NCI-H1694 (cell line): ENCODE measurements at regions not wholly inside any gene's neighbourhood (a gene's known extent, or its start where the extent isn't known, plus 50 kb on each side); places are given as distances from the start of the nearest gene placed in this dataset.

ENCODE experiments used
- DNase-seq: peaks from one replicate; lab custom pipeline; 2025; lab: John Stamatoyannopoulos, UW

DNA sequence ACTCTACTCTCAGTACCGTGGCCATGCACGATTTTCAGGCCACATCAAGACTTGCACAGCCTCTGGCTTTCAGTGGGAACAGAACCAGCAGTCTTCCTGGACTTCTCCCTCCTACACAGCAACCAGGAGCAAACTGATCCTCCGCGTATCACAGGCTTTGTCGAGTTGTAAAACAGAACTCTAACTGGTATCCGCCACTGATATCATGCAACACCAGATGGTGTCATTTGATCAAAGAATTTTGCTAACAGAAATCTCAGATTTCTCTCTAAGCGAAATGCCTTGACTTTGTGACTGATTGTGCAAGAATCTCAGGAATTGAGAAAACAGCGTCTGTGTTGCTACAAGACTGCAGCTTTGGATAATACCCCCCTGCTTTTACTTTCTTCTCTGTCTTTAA, 85.7 kb downstream of the COPS8 start:
- no peak for DNase-seq

DNA sequence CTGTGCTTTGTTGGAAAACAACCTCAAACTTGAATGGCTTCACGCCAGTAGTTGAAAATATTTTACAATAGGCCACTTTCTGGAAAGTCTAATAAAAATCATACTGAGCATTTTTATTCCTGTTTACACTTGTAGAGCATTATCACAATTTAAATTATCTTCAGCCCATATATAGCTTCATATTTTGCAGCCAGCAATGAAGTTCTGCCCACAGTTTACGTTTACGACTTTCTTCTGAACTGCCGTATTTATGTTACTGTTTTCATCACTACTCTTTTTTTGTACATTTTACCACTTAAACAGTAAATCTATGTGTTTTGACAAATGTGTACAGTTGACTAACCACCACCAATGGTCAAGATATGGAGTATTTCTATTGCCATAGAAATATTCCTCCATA, 86.2 kb downstream of the COPS8 start:
- DNase-seq = no peak

DNA sequence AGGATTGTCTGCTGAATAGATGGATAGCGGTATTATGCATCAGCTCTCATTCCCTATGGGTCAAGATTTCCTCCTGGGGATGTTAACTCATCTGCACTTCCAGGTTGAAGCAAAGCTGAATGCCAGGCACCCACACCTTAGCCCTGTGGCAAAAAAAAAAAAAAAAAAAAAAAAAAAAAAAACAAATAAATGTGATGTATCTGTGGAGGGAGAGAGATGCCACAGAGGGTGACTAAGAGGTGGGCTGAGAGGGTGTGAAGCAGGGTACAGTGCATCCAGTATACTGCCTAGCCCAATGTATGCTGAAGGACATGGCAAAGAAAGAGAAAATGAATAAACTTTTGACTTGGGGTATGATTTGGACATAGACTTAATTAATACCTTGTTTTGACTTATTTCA, 91.4 kb downstream of the COPS8 start:
- DNase-seq = no peak

DNA sequence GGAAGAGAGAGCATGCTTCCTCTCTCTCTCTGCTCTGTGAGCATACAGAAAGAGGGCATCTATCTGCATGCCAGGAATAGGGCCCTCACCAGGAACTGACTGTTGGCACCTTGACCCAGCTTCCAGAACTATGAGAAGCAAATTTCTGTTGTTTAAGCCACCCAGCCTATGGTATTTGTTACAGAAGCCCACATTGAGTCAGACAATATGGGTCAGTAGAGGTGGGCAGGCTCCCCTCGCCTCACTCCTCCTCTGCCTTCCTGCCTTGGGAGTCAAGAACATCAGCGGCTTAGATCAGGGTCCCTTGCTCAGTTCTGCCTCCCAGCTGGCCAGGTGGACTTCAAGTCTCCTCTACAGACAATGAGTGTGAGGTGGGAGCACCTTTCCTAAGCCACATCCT, 92.3 kb downstream of the COPS8 start:
- DNase-seq = no peak

DNA sequence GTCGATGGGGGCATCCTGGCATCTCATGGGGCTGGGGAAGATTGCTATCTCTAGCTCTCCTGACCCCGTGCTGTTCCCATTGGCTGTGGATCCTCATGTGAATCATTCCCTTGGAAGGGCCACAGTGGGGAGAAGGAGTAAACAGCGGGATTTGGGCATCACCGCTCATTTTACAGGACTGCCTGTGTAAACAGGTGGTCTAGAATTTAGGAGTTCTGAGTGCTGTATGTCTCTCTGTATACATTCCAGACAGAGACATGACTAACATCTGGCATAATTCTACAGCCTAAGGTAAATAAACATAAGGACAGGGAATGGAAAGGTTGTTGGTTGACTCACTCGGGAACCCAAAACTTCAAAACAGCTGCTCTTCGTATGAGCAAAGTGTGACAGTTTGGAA, 92.7 kb downstream of the COPS8 start:
- no peak for DNase-seq

DNA sequence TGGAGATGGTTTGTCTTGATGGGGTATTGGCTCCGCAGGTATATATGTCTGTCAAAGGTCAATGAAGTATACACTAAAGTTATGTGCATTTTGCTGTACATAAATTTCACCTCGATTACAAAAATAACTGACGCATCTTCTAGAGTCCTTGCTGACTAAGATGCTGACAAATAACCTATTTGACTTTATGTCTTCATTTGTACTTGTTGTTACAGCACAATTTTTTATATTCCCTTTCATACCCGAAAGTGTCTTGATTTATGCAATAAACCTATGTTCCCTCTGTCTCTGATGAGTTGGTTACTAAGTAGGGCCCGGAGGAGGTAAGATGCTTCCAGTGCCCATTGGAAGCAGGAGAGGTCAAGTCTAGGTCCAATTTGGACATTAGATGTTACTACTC, 93.5 kb downstream of the COPS8 start:
- no peak for DNase-seq

DNA sequence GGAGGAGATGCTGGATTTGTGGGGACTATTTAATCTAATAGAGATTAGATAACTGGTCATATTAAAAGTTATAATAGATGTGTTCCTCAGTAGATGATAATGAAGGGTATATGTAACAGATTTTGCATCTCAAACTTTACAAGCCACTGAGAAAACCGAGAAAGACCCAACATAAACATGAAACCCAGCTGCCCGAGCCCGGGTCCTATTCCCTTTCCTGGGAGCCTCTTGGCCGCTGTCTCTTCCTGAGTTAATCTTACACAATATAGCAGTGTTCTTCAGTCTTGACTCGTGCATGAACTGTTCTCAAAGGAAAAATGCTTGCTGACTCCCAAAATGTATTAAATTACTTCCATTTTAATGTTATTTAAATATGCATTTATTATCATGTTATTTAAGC, 94.5 kb downstream of the COPS8 start:
- no peak for DNase-seq

DNA sequence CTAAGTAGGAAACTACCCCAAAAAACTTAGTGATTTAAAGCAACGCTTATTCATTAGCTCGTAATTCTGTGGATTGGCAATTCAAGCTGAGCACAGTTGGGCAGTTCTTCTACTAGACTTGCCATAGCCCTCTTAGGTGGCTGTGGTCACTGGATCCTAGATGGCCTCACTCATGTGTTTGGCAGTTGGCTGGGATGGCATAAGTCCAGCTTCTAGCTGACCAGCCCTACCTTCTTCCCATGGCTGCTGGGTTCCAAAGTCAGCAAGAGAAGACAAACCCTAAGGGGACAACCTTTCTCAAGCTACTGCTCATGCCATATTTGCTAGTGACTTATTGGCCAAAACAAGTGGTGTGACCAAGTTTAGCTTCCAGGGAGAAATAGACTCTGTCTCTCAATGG, 95.3 kb downstream of the COPS8 start:
- no peak for DNase-seq

DNA sequence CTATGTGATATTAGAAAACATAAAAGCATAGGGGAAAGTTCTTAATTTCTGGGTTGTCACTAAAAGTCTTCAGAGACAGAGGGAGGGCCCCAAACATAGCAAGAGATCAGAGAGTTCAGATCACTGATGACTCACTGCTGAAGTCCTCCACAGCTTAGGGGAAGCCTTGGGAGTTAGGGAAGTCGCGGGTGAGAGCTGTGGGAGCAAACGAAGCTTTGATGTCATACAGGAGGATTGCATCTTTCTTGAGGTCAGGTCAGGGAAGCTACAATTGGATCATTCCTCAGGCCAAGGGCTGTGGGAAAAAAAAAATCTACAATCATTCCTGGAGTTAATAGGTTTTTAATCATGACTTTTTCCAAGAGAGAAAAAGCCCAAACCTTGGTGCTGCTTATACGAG, 96.2 kb downstream of the COPS8 start:
- no peak for DNase-seq

DNA sequence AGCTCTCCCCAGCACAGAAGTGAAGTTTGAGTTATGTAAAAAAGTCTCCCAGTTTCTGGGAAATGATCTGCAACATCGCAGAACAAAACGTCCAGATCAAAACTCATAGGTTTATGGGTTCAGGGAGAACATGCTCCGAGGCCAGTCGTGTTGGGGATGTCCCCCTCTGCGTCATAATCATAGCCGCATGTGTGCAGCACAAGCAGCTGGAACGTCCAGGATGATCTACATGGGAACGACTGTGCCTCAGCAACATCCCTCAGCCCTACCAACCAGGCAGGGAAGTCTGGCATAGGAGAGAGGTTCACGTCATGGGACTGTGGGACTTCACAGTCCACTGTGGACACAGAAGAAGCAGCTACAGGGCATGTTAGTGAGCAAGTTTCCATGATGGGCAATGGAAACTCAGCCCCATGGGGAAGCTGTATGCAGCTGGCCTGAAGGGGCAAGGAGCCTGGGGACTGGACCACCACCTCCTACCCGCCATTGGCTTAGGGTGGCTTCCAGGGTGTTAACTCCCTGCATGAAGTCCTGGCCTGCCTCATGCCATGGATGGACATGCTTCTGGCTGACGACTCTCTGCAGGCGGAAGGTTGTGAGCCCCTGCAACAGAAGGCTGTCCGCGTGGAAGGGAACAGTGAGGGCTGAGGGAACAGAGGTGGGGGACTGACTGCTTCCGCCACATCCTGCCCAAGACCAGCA, 96.9 kb downstream of the COPS8 start:
- DNase-seq = no peak

DNA sequence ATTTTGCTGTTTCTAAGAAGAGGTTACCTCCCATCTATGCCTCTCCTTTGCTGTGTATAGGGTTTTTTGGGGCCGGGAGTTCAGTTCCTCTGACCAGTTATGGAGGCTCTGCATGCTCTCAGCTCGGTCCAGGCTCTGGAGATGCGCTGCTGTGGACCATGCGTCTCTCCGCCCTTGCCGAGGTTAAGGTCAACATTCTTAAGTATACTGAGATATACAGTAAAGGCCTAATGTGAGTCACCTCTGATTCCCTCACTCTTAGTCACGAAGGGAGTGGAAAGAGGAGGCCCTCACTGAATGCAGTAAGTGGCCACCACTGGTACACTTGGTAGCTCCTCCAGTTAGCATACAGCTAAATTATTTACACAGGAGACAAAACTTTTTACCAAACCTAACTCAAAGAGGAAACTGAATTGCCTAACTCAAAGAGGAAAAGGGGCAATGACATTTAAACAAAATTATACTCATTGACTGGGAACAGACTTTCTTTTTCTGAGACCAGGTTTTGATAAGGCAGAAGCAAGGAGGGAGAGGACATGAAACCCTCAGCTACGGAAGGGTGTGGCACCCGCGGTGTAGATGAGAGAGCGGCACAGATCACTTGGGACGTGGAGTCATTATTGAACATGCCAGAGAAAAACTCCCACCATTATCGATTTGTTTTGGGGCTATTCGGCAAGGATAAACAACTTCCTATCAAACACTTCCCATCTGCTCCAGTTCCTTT, 98.7 kb downstream of the COPS8 start:
- no peak for DNase-seq

DNA sequence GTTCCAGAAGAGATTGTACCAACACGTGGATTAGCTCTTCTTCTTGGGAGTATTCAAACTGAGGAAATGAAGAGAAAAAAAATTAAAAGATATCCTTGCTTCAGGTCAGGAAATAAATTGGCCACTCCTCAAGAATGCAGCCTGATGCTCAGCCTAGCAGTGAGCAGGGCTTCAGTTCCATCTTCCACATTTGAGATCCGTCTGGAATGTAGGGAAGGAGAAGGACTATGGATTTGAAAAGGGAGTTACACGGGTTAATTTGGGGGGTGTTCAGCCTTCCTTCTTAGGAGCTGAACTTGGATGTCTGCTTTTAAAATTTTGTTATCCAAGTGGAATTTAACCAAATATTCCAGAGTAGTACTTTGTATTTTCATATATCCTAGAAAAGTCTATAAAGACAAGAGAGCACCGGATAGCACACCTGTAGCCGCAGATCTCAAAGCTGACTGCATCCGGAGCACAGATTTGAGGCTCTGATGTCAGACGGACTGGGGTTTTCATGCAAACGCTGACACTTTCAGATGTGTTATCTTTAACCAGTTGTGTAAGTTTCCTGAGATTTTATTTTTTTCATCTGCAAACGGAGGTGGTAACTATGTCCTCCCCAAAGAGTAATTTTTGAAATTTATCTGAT, 99.3 kb downstream of the COPS8 start:
- DNase-seq = no peak

DNA sequence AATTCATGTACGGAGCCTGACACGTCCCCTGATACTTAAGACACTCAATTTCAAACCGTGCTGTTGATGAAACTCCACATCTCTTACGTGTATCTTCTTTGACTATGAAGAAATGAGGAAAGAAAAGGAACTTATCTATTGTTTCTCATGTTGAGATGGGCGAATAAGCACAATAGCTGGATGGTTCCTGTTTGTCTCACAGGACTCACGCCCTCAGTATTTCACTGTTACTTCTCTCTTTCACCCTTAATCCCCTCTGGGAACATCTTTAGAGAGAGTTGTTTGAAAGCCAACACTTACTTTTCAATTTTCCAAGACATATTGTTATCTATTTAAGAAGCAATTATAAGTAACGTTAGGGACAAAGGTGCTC, 99.8 kb downstream of the COPS8 start:
- DNase-seq = no peak

DNA sequence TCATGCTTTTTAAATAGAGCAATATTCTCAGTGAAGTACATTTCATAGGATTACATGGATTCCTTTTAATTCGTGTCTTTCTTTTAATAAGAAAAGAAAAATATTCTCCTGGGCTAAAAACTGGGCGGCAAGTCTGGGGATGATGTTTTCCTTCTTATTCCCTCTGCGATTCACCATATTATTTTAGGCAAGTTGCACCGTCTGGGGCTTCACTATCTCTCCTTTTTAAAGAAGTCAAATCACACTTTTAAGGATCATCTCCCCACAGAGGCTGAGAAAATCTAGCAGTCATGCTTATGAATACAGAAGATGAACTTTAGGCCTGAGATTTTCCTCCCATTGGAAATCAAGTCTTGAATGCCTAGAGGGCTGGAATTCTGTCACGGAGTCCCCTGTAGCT, 104.1 kb downstream of the COPS8 start:
- DNase-seq = no peak

DNA sequence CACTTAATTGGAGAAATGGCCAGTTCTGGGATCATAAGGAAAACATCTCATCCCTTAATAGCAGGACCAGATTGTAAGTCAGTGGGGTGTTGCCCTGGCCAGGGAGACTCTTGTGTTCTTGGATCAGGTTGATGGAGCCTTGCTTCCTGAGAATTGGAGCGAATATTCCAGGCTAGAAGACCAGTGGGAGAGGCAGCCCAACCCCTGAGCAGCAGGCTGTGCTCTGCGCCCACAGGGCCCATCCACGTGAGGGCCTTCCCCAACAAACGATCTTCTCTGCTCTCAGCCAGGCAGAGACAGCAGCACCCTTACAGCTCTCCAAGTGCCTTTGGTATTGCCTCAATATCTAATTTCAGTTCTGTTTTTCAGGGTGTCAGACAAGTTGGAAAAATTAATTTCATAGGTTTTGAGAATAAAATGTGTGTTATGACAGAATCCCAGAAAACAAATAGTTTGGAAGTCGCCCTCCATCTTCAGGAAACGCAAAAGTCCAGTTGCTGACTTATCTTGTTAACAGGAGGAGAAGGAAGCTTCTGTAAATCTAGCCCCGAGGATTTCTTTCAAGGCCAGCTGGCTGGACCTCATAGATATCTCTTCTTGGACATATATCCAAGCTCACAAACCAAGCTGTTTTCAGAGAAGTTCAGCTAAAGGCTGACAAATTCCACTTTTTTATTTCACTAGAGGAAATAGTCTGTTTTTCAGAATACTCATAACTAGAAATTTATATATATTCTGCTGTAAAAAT, 105.5 kb downstream of the COPS8 start:
- DNase-seq = no peak

DNA sequence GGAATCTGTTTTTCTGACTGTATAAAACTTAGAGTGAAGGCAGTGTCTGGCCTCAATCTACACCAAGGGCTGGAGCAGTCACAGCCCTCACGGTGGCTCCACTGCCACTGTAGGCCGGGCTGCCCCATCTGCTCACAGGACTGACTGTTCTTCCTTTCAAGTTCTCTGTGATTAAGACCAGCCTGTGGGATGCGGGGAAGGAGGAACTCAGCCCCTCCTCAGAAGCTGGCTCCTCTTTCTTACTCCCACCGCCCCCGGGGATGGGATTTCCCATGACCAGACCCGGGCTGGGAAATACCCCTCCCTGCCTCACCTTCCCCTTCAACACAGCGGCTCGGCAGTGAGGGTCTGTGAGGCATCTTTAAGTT, 106.0 kb downstream of the COPS8 start:
- DNase-seq = no peak

DNA sequence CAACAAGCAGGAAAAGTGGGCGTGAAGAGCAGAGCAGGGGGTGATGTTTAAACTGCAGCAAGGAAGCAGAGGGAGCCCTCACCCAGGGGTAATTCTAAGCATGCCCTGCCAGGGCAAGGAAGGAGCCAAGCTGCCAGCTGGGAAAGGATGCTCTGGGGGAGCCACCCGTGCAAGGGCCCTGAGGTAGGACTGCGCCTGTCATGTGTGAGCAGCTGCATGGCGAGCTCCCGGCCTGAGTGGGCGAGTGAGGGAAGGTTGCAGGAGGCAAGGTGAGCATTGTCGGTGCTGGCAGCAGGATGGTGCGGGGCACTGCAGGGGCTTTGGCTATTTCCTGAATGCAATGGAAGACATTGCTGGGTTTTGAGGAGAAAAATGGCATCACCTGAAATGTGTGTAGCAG, 107.2 kb downstream of the COPS8 start:
- no peak for DNase-seq

DNA sequence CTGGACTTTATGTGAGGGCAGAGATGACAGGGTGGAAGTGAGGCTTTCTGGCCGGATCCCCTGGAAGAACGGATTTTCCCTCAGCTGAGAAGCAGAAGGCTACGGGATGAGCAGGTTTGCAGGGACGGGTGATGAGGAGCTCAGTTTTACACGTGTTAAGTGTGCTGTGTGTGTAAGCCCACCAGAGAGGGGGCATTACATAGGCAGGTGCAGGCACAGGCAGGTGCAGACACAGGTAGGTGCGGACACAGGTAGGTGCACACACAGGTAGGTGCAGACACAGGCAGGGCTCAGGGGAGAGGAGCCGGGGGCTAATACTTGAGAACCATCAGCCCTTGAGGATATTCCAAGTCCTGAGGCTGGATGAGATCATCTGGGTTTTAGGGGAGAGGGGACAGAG, 107.7 kb downstream of the COPS8 start:
- DNase-seq = no peak

DNA sequence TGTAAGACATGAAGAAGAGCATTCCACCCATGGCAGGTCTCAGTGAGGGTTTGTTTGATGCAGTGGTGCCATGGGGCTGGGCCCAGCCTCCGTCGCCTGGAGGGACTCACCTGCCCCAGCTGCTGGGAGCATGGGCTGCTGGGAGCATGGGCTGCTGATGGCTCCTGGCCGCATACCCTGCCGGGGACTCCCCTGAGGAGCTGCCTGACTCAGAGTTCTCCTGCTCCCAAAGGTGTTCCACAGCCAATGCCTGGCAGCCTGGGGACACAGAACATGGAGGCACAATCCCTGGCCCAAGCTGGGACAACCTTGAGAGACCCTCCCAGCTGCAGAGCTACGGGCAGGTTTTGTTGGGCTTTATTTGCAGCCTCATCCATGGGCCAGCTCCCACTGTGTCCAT, 108.4 kb downstream of the COPS8 start:
- no peak for DNase-seq

DNA sequence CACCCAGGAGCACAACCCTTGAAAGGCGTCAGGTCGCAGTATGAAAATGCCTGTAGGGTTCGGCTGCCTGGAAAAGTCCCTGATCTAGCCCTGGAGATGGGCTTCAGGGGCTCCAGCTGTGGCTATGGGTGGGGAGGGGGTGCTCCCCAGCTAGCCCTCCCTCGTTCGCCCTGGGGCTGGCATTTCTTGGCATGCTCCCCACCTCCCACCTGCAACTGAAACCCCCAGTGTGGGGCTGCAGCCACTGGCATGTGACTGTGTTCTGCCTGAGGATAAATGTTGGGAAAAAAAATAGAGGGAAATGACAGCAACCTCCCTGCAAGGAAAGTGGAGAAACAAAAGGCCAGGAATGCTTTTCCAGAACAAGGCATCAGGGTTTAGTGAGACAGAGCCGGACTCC, 109.2 kb downstream of the COPS8 start:
- no peak for DNase-seq

DNA sequence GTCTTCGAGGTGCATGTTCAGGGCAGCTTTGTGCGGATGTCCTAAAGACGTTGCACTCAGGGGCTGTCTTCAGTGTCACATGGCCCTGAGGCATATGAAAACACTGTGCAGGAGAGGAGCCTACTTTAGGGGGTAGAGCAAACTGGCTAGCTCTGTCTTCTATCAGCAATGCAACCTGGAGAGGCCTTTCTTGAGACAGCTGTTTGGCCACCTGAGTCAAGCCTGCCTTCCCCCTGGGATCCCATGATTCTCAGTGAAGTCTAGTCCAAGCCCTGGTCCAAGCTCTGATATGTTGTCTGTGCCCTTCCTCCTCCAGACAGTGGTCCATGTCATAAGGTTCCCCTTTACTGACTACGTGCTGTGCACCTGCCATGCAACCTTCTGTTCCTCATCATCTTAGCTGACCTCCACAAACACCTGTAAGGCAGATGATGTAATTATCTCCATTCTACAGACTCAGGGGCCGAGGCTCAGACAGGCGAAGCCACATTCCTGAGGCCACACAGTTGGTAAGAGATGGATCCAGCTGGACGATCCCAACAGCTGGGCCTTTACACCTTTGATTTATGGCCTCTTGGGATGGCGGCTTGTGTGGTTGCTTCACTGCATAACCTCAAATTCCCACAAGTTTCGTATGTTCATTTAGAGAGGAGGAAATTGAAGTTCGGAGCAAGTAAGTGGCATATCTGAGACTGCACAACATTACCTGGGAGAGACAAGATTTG, 109.9 kb downstream of the COPS8 start:
- no peak for DNase-seq

DNA sequence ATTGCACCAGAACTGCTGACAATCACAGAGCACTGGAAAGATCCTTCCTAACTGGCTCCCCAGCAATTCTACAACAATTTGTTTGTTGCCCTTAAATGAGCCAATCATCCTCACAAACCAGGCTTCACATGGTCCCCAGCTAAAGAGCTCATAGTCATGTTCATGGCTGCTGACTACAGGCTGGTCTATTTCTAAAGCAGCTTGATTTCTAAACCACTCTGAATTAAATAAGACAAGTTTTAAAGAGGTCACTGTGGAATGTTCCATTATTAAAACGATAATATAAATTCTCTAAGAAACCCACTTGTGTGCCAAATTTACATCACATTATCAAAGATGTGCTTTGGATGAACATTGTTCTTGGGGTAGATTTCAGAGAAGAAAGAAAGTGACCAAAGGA, 110.7 kb downstream of the COPS8 start:
- DNase-seq = no peak
